Stomach (tissue), 8 donors: ENCODE measurements at regions not wholly inside any gene's neighbourhood (a gene's known extent, or its start where the extent isn't known, plus 50 kb on each side); places are given as distances from the start of the nearest gene placed in this dataset.

ENCODE experiments used
- DNase-seq, 2 donors: peaks; one replicate each; pipeline versions ENCODE4 v3.0.0 to v3.0.0-alpha.2; 2013 to 2019
- H3K27ac ChIP-seq, 5 donors: fragments of 200-600 bp in 4 of 5; sonication (generic) in 4 of 5; one replicate each; pipeline ENCODE4 v1.5.1; 2013 to 2019; ENCODE audit warnings: mild to moderate bottlenecking in 1 of 5, moderate library complexity in 1 of 5
- H3K27me3 ChIP-seq, 3 donors: fragments of 200-600 bp; sonication (generic); one replicate each; pipeline ENCODE4 v1.5.1; 2017 to 2019; ENCODE audit warnings: mixed run types in 1 of 3
- H3K36me3 ChIP-seq, 4 donors: fragments of 200-600 bp; sonication (generic); 1 replicate in 3 of 4; 2 replicates in 1 of 4; pipeline ENCODE4 v1.5.1; 2016 to 2019
- H3K4me1 ChIP-seq, 4 donors: fragments of 200-600 bp; sonication (generic); one replicate each; pipeline ENCODE4 v1.5.1; 2016 to 2019
- H3K4me3 ChIP-seq, 4 donors: fragments of 200-600 bp; sonication (generic) in 3 of 4; one replicate each; pipeline ENCODE4 v1.5.1; 2016 to 2019; ENCODE audit warnings: mild to moderate bottlenecking in 1 of 4
- H3K9me3 ChIP-seq, 4 donors: fragments of 200-600 bp; sonication (generic); one replicate each; pipeline ENCODE4 v1.5.1; 2016 to 2019
- CTCF ChIP-seq, 7 experiments: fragments of 450-650 bp in 4 of 7; fragments of 200-600 bp in 3 of 7; sonication (generic) in 3 of 7; IDR thresholded peaks; one replicate each; pipeline ENCODE4 v1.5.1; 2016 to 2019; ENCODE audit warnings: antibody characterized with exemption in 7 of 7, control low read depth in 2 of 7, mild to moderate bottlenecking in 1 of 7
- EP300 ChIP-seq: sonication (generic); formaldehyde crosslinking; IDR thresholded peaks from one replicate; pipeline ENCODE4 v1.6.1; 2017; ENCODE audit warnings: antibody characterized with exemption
- POLR2A ChIP-seq, 4 donors: fragments of 450-650 bp; IDR thresholded peaks; one replicate each; pipeline ENCODE4 v1.6.1; 2016; ENCODE audit warnings: antibody characterized with exemption in 4 of 4, control low read depth in 2 of 4, mild to moderate bottlenecking in 1 of 4, moderate library complexity in 1 of 4
- POLR2AphosphoS5 ChIP-seq, 3 donors: sonication (generic); formaldehyde crosslinking; IDR thresholded peaks; one replicate each; pipeline ENCODE4 v1.6.1; 2016; ENCODE audit warnings: antibody characterized with exemption in 3 of 3
- WGBS, 5 donors: extraction: QIAGEN DNeasy Blood & Tissue Kit in 3 of 5; methylation state at CpG; one replicate each; pipeline versions ENCODE4 v1.1.5 to v1.1.7; 2013 to 2018; 5-methylcytosine and 5-hydroxymethylcytosine counted together
- intact Hi-C: fragments of 100-400 bp; cut with DNase I; formaldehyde crosslinking; loops from one replicate; pipeline ENCODE4 v1.15.1; 2023; ENCODE audit warnings: low total_unique reads
- donor health status: healthy with polysubstance abuse.
- donor health status: Bipolar disorder and iron deficiency.
- donor health status: healthy.

GRCh38 chr5:110008131-110008530 lies 318.4 kb downstream of the MAN2A1 start:
- TF ChIP-seq POLR2A (IDR thresholded peaks at IDR 0.05): no peak
- no peak for TF ChIP-seq POLR2AphosphoS5 (IDR thresholded peaks at IDR 0.05)
- no peak for TF ChIP-seq CTCF (IDR thresholded peaks at IDR 0.05)
- no peak for TF ChIP-seq EP300
- Histone ChIP-seq H3K4me3 (no peak overlapping the region), H3K27me3 (no peaks in the 10 kb centered on the region), H3K9me3 (no peaks in the 10 kb centered on the region), H3K27ac (no peak overlapping the region), H3K4me1 (no peaks in the 10 kb centered on the region), H3K36me3 (no peaks in the 10 kb centered on the region)
- no peak for DNase-seq
- intact Hi-C loops: no loop called here
- WGBS, 5 donors: 59 to 76% (median 64%) methylated on average over 4 of the region's 4 CpGs

GRCh38 chr5:110012145-110012544 lies 322.4 kb downstream of the MAN2A1 start:
- Histone ChIP-seq H3K9me3 (no peaks in the 10 kb centered on the region), H3K4me1 (no peaks in the 10 kb centered on the region), H3K36me3 (no peaks in the 10 kb centered on the region), H3K4me3 (no peak overlapping the region), H3K27me3 (no peaks in the 10 kb centered on the region), H3K27ac (no peak overlapping the region)
- no peak for DNase-seq
- 87 to 97% (median 93%) methylated on average over 1 of the region's 1 CpG for WGBS, 5 donors
- intact Hi-C loops: no loop called here
- TF ChIP-seq EP300 (no peak), POLR2AphosphoS5 (IDR thresholded peaks at IDR 0.05) (no peak), CTCF (IDR thresholded peaks at IDR 0.05) (no peak), POLR2A (IDR thresholded peaks at IDR 0.05) (no peak)

GRCh38 chr5:110013017-110013416 lies 323.3 kb downstream of the MAN2A1 start:
- H3K9me3 ChIP-seq: no peaks in the 10 kb centered on the region
- H3K4me3 ChIP-seq: no peak overlapping the region
- no peak overlapping the region for H3K27ac ChIP-seq
- TF ChIP-seq CTCF (IDR thresholded peaks at IDR 0.05): no peak
- TF ChIP-seq POLR2AphosphoS5 (IDR thresholded peaks at IDR 0.05): no peak
- TF ChIP-seq EP300: no peak
- TF ChIP-seq POLR2A (IDR thresholded peaks at IDR 0.05): no peak
- H3K27me3 ChIP-seq: no peaks in the 10 kb centered on the region
- DNase-seq: no peak
- intact Hi-C loops: no loop called here
- no peaks in the 10 kb centered on the region for H3K36me3 ChIP-seq
- H3K4me1 ChIP-seq: no peaks in the 10 kb centered on the region

GRCh38 chr5:110017854-110018253 lies 328.1 kb downstream of the MAN2A1 start:
- Histone ChIP-seq H3K27ac (no peak overlapping the region), H3K4me3 (no peak overlapping the region), H3K9me3 (no peaks in the 10 kb centered on the region), H3K4me1 (no peaks in the 10 kb centered on the region), H3K27me3 (no peaks in the 10 kb centered on the region), H3K36me3 (no peaks in the 10 kb centered on the region)
- no peak for TF ChIP-seq POLR2AphosphoS5 (IDR thresholded peaks at IDR 0.05)
- no peak for TF ChIP-seq EP300
- no peak for TF ChIP-seq CTCF (IDR thresholded peaks at IDR 0.05)
- TF ChIP-seq POLR2A (IDR thresholded peaks at IDR 0.05): no peak
- intact Hi-C loops: no loop called here
- DNase-seq: no peak
- WGBS, 5 donors: 63 to 88% (median 82%) methylated on average over 2 of the region's 2 CpGs
